ENCODE measurements at regions not wholly inside any gene's neighbourhood (a gene's known extent, or its start where the extent isn't known, plus 50 kb on each side); places are given as distances from the start of the nearest gene placed in this dataset.

DNA sequence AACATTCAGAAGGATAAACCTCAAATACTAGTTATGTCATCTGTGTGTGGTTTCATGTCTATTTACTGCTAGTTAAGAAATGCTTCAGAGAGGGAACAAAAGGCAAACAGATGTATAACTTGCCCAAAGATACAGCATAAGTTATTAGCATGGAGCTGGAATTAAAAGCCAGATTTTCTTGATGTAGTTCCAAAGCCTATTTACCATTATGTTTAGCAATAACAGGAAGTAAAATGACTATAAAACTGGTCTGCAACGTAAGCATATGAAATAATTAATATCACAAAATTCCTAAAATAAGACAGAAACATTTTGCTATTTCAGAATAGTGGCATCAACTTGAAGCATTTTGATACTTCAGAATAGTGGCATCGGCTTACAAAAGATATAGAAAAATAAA is 1232.8 kb downstream of the NCAM2 start:
- TF ChIP-seq, protein P1, sequence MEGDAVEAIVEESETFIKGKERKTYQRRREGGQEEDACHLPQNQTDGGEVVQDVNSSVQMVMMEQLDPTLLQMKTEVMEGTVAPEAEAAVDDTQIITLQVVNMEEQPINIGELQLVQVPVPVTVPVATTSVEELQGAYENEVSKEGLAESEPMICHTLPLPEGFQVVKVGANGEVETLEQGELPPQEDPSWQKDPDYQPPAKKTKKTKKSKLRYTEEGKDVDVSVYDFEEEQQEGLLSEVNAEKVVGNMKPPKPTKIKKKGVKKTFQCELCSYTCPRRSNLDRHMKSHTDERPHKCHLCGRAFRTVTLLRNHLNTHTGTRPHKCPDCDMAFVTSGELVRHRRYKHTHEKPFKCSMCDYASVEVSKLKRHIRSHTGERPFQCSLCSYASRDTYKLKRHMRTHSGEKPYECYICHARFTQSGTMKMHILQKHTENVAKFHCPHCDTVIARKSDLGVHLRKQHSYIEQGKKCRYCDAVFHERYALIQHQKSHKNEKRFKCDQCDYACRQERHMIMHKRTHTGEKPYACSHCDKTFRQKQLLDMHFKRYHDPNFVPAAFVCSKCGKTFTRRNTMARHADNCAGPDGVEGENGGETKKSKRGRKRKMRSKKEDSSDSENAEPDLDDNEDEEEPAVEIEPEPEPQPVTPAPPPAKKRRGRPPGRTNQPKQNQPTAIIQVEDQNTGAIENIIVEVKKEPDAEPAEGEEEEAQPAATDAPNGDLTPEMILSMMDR (IDR thresholded peaks at IDR 0.05), result no peak
- TF ChIP-seq POLR2A (IDR thresholded peaks at IDR 0.05), result no peak

Data from uterus (tissue), 2 donors.